ENCODE measurements at regions not wholly inside any gene's neighbourhood (a gene's known extent, or its start where the extent isn't known, plus 50 kb on each side); places are given as distances from the start of the nearest gene placed in this dataset.

DNA sequence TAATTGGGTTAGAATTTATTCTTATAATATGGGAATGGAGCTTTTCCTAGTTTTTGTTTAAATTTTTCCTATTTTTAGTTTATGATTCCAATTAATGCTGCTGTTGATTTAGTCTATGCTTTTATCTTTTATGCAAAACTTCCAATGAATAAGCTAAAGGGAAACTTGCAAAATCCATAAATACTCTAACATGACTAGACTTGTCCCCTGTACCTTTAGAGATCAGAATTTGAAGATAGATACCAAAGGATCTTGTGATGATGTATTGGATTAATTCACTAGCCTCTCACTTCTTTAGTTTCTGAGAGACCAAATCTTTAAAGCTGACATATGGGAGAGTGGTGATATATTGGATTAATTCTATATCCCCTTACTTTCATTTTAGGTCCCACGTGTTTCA lies 306.6 kb upstream of the PRMT6 start:
- no peak overlapping the region for H3K4me3 ChIP-seq (ENCODE audit: low read depth, low read length)
- TF ChIP-seq, protein P1, sequence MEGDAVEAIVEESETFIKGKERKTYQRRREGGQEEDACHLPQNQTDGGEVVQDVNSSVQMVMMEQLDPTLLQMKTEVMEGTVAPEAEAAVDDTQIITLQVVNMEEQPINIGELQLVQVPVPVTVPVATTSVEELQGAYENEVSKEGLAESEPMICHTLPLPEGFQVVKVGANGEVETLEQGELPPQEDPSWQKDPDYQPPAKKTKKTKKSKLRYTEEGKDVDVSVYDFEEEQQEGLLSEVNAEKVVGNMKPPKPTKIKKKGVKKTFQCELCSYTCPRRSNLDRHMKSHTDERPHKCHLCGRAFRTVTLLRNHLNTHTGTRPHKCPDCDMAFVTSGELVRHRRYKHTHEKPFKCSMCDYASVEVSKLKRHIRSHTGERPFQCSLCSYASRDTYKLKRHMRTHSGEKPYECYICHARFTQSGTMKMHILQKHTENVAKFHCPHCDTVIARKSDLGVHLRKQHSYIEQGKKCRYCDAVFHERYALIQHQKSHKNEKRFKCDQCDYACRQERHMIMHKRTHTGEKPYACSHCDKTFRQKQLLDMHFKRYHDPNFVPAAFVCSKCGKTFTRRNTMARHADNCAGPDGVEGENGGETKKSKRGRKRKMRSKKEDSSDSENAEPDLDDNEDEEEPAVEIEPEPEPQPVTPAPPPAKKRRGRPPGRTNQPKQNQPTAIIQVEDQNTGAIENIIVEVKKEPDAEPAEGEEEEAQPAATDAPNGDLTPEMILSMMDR (IDR thresholded peaks at IDR 0.05; ENCODE audit: insufficient read depth, low read depth, low read length, missing control alignments): no peak
- no peak for DNase-seq (ENCODE audit: low read depth)

DNA sequence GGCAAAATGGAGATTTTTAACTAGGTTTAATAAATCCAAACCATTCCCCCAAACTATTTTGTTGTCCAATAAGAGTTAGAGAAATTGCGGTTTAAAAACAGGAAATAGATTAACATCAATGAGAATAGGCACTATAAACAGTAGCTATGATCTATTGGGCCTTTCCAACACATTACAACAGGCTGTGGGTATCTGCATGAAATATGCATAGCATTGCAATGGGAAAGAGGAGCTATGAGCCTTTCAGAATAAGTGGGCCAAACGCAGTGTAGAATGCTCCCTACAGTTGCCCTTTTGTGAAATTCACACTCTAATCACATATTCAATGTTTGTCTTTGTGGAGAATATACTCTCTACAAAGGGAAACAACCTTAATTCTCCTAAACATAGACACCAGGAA lies 305.5 kb upstream of the PRMT6 start:
- DNase-seq (ENCODE audit: low read depth): no peak
- H3K4me3 ChIP-seq (ENCODE audit: low read depth, low read length): no peak overlapping the region

DNA sequence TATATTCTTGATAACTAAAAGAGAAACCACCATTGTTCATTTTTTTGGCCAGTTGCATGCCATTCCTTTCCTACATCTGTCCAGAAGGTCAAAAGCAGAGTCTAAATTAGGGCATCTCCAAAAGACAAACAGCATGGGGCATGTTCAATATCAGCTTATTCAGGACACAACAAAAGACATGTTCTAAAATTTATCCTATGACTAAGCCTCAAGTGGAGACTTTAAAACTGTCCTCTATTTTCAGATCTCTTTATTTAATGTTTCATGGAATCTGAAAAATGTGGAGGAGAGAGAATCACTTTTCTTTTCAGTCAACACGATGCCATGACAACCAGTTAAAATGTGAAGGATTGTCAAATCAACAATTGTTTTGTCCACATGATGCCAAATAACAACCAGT lies 303.4 kb upstream of the PRMT6 start:
- no peak for DNase-seq (ENCODE audit: low read depth)
- H3K4me3 ChIP-seq (ENCODE audit: low read depth, low read length): no peak overlapping the region
- TF ChIP-seq, protein P1 (IDR thresholded peaks at IDR 0.05; ENCODE audit: insufficient read depth, low read depth, low read length, missing control alignments): no peak

More for the DNA sequence above, 305.5 kb upstream of the PRMT6 start:
- TF ChIP-seq, protein P1 (IDR thresholded peaks at IDR 0.05; ENCODE audit: insufficient read depth, low read depth, low read length, missing control alignments): no peak

DNA sequence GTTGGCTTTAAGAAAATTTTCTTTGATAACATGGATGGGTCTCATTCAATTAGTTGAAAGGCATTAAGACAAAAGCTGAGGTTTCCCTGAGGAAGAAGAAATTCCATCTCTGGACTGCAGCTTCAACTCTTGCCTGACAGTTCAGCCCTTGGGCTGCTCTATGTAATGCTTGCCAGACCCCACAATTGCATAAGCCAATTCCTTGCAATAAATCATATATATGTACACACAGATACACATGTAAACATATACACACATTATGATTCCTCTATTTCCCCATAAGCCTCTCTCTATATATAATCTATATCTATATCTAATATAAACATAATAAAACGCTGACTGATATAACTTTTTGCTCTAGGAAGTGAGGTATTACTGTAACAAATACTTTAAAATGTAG lies 301.5 kb upstream of the PRMT6 start:
- no peak overlapping the region for H3K4me3 ChIP-seq (ENCODE audit: low read depth, low read length)
- TF ChIP-seq, protein P1 (IDR thresholded peaks at IDR 0.05; ENCODE audit: insufficient read depth, low read depth, low read length, missing control alignments): no peak
- DNase-seq (ENCODE audit: low read depth): no peak

DNA sequence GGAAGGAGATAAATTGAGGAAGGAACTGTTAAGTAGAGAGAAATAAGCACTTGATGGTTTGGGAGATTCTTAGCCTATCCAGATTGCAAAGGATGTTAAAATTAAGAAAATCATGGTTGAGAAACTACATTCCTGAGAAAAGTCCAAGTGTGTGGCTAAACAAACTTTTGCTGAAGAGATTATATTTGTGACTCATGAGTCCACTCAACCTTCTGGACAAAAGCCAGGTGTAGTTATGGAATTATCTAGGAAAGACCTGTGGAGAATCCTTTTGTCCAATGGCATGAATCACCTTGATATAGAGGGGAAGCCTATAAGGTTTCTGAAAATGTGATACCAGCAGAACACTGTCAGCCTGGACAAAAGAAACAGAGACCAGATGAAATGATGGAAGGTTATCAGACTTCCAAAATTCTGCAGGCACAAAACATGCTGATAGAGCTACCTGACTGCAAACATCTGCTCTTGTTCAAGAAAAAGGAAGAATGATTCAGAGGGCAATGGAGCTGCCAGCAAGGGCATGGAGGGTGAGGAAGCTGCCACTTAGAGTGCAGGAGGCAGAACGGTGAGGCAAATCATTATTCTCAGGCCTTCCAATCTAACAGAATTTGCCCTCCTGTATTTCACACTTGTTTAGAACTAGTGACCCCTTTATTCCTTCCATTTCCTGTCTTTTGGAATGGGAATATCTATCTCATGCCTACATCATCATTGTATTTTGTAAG lies 300.6 kb upstream of the PRMT6 start:
- DNase-seq (ENCODE audit: low read depth): no peak
- H3K4me3 ChIP-seq (ENCODE audit: low read depth, low read length): no peak overlapping the region
- TF ChIP-seq, protein P1 (IDR thresholded peaks at IDR 0.05; ENCODE audit: insufficient read depth, low read depth, low read length, missing control alignments): no peak

- no peak for DNase-seq (ENCODE audit: low read depth)
- TF ChIP-seq, protein P1 (IDR thresholded peaks at IDR 0.05; ENCODE audit: insufficient read depth, low read depth, low read length, missing control alignments): no peak
Observed at GRCh38 chr1:106756752-106757151, 299.7 kb upstream of the PRMT6 start.

GRCh38 chr1:106768077-106768476 lies 288.4 kb upstream of the PRMT6 start:
- TF ChIP-seq, protein P1 (IDR thresholded peaks at IDR 0.05; ENCODE audit: insufficient read depth, low read depth, low read length, missing control alignments): no peak

More at GRCh38 chr1:106756752-106757151, 299.7 kb upstream of the PRMT6 start:
- no peak overlapping the region for H3K4me3 ChIP-seq (ENCODE audit: low read depth, low read length)

More at GRCh38 chr1:106768077-106768476, 288.4 kb upstream of the PRMT6 start:
- DNase-seq (ENCODE audit: low read depth): no peak
- no peak overlapping the region for H3K4me3 ChIP-seq (ENCODE audit: low read depth, low read length)

Measured in GM12865 (cell line).